HG03460 (cell line): ENCODE measurements at regions not wholly inside any gene's neighbourhood (a gene's known extent, or its start where the extent isn't known, plus 50 kb on each side); places are given as distances from the start of the nearest gene placed in this dataset.
"Not testable (repeated sequence)": the region's sequence is repeated elsewhere in the genome, so short reads cannot be mapped to it uniquely, and the experiment has no call there.

Experiments used
- ATAC-seq: cut with Tn5 transposase; IDR thresholded peaks from one replicate; pipeline ENCODE4 v1.9.1; 2021; ENCODE audit not compliant: unreplicated experiment

DNA sequence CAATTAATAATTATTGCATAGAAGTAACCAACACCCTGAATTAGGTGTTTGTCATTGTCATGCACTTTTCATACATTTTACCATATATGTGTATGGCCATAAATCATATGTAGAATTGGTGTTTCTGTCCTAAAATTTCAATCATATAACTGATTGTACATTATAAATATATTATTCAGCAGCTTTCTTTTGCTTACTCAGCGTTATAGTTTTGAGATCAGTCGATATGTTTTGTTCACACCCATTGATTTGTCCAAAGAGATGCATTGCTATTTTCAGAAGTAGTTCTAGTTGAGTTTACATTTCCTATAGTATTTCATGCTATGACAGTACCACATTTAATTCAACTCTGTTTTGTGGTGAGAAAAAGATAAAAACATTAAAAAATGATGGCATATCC, 50.5 kb upstream of the PARP4 start:
- no peak for ATAC-seq

DNA sequence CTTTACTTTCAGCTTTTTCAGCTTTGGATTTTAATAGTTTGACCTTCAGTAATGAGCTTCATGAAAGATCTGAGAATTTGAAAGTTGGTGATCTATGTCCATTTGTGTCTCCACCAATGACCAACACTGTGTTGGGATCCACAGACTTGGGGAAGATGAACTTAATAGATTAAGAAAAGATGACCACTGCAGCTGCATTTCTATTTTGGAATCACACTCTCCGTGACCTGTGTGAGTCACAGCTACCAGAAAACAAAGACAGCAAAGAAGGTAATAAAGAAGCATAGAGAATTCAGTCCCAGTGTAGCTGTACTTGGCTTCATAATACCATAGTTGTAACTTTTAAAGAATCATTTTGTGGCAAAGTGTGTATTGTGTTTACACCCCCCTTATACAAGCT, 51.4 kb upstream of the PARP4 start:
- ATAC-seq = not testable (repeated sequence)

DNA sequence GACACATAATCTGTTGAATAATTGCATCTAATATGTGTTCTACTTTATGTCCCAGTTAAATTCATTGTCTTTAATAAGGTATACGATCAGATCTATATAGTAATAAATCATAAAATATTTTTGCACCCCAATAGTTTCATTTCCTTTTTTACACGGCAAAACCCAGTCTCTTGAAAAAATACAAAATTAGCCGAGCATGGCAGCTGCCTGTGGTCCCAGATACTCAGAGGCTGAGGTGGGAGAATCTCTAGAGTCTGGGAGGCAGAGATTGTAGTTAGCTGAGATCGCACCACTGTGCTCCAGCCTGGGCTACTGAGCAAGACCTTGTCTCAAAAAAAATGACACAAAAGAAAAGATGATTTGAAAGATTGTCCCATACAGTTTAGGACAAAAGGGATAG, 52.3 kb upstream of the PARP4 start:
- ATAC-seq = no peak

DNA sequence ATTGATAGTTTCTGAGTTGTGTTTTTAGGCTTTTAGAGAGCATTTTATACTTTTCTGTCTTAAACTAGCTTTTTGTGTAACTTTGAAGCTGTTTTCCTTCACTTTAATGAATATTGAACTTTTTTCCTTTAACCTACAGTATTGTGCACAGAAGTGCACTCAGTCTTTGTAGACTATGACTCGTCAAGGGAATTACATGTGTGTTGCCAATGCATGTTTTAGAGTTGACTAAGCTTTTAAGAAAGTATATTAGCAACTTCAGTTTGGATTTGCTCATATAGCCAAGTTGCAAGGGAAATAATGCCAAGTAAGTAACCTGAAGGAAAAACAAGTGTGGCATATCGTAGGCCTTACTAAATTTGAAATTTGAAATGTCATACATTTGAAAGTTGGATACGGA, 55.0 kb upstream of the PARP4 start:
- ATAC-seq = not testable (repeated sequence)

DNA sequence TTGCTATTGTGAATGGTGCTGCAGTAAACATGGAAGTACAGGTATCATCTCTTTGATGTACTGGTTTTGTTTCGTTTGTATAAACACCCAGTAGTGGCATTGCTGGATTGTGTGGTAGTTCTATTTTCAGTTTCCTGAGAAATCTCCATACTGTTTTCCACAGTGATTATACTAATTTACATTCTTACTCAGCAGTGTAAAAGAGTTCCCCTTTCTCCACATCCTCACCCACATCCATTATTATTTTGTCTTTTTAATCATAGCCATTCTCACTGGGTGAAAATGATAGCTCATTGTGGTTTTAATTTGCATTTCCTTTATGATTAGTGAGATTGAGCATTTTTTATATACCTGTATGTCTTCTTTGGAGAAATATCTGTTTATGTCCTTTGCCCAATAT, 62.3 kb upstream of the PARP4 start:
- no peak for ATAC-seq

DNA sequence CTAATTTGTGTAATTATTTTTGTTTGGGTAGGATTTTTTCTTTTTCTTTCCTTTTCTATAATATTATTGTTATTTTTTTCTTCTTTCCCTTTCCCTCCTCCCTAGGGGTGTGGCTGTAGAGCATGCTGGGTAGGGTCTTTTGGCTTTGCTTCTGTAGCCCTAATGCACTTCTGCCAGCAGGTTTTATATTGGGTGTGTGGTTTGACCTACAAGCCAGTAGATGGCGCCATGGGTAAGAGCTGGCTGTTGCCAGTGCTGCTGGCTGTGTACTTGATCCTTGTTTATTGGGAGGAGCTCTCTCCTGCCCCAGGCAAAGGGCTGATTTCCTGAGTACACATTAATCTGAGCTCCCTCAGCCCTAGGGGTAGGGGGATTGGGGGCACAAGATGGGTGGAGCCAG, 67.7 kb upstream of the PARP4 start:
- ATAC-seq = not testable (repeated sequence)

DNA sequence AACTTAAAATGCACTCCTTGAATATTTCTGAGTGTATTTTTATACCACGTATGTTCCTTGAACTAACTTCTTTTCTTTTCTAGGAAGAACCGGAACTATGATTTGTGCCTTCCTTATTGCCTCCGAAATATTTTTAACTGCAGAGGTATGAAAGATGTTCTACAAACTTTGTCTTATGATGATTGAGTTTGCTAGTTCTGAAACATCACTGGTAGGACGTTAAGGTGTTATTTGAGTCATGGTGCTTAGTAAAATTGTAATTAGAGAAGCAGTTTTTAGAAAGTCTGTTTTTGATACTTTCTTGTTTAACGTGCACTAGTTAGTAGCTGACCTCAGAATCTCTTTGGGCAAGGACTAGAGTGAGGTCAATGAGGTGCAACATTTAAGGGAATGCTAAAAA, 69.0 kb upstream of the PARP4 start:
- not testable (repeated sequence) for ATAC-seq

DNA sequence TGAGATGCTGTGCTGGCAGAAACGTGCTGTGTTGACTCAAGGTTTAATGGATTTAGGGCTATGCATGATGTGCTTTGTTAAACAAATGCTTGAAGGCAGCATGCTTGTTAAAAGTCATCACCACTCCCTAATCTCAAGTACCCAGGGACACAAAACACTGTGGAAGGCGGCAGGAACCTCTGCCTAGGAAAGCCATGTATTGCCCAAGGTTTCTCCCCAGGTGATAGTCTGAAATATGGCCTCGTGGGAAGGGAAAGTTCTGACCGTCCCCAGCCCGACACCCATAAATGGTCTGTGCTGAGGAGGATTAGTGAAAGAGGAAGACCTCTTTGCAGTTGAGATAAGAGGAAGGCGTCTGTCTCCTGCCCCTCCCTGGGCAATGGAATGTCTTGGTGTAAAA, 79.1 kb upstream of the PARP4 start:
- not testable (repeated sequence) for ATAC-seq

DNA sequence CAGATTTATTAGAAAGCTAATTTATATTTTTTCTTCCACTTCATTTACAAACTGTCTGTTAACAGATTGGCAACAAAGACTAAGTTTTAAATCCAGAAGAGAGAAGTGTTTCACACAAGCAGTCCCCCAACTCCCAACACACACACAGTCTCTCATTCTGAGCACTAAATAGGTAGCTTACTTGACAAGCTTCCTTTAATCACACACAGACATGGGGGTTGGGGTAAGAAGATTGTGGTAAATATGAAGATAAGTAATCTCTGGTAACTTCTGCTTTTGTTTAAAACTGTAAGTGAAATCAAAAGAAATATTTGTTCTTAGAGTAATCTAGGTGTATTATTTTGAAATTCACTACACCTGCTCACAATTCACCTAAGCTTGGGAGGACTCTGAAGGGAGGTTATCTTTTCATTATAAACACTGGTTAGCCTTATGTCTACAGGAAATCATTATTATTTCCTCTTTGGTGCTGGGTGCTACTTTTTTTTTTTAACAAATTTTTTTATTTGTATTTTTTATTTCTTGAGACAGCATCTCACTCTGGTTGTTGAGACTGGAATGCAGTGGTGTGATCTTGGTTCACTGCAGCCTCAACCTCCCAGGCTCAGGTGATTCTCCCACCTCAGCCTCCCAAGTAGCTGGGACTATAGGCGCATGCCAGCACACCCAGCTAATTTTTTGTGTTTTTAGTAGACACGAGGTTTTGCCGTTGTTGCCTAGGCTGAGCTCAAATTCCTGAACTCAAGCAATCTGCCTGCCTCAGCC, 82.1 kb upstream of the ATP12A start:
- not testable (repeated sequence) for ATAC-seq

DNA sequence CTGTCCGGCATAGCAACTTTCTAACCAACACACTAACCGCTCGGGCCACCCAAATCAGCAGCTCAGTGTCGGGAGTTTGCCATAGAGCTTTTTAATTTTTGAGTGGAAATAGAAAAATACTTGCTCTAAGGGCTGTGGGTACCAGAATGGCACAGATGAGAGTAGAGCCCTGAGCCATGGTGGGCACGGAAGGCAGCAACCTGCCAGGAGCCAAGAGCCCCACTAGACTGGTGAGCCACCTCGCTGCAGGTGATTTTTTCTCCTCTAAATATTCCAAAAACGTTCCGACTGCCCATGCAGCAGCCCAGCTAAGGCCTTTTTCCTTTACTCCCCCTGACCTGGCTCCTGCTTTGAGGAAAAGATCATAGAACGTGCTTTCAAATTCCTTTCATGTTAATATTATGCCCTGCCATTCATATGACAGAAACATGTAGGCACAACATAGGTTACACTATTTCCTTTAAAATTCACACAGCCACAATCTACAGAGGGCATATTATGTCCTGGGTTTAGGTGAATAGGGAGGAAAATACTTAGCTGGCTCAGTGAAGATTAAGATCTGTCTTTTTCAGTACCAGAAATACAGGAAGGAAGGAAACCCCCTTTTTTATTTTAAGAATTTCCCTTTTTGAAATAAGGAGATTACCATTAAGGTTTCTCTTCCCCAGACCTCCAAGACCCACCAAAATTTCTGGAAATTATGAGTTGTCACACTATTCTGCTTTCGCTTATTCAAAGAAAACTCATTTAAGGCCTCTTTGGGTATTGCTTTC, 81.0 kb upstream of the ATP12A start:
- not testable (repeated sequence) for ATAC-seq

DNA sequence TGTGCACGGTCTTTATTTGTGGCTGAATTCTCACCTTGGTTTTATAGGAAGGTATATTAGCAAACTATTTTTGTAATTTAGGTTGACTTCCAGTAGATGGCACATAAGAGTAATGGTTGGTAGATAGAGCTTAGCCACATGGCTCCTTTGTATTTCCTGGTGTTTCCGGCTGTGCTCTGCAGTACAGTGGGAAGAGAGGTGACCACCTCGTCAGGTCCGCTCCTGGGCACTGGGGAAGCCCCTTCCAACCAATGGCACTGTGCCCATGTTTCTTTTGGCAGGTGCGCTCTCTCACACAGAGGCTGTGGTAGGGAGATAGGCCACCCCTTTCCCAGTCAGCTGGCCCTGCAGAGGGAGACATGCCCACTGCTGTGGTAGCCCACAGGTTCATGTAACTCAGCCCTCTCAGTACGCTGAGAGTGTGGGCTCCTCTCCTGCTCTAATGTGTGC, 74.3 kb upstream of the ATP12A start:
- ATAC-seq = peak; percentile 67

DNA sequence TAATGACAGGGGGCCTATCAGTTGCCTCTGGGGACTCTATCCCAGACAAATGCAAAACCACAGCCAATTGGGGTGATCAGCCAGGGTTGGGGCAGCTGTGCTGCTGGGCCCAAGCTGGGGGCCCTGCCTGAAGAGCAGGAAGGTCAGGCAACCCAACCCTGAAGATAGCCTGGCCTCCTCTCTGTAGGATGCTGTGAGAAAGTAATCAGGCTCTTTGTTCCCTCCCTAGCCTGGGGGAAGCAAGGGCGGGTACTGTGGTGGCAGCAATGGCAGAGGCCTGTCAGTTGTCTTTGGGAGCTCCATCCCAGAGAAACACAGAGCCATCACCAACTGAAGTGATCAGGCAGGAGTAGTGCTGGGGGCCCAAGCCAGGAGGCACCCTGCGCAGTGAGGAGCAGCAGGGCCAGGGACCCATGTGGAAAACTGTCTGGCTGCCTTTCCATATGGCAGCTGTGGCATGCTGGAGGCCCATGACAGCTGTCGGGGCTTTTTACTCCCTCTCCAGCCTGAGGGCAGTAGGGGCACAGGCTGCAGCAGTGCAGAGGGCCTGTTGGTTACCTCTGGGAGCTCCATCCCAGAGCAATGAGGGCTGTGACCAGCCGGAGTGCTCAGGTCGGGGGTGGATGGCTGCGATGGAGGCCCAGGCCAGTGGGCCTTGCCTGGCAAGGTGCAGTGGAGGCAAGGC, 73.6 kb upstream of the ATP12A start:
- no peak for ATAC-seq

DNA sequence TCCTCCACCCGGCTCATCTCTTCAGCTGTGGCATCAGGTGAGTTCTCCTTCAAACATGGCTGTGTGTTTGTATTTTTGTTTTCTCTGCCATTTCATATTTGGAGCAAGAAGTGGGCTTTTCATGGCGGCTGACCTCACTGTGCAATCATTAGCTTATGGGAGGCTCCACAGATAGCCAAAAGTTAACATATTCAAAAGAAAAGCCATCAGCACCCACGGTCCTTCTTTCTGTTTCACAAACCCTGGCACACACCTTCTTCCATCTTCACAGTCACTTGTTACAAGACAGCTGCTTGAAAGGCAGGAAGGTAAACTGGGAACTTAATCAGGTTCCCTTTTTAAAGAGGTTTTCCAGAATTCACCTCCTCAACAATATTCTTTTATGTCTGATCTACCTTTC, 69.3 kb upstream of the ATP12A start:
- ATAC-seq = no peak

DNA sequence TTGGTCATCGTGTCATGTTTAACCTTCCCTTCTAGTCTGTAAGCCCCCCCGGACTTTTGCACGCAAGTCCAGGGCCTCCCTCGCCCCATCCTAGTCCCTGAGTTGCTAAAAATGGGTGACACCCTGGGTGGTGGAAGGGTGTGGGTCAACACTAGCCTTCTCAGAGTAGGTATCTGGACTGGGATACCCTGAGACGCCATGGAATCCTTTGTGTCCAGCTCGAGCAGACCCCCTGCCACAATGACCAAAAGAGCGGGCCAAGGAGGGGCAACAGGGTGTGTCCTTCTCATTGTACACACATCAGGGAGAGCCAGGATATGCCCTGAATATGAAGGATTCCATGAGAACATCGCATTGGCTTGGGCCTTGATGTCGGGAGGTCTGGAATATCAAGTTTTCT, 67.5 kb upstream of the ATP12A start:
- ATAC-seq = no peak

DNA sequence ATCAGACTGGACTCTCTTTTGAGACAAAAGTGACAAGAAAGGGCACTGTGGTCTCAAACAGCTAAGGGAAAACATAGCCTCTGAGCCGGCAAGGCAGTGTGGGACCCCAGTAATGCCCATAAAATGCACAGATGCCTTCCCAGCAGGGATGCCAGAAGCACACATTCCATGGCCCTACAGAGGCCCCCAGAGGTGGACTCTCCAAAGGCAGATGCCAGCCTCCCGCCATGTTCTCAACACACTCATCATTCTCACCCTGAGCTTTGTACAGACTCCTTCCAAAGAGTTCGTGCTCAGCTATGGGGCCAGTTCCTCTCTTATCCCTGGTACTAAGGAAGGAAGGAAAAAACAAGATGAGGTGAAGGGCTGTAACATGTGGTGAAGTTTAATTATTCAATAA, 67.1 kb upstream of the ATP12A start:
- no peak for ATAC-seq

DNA sequence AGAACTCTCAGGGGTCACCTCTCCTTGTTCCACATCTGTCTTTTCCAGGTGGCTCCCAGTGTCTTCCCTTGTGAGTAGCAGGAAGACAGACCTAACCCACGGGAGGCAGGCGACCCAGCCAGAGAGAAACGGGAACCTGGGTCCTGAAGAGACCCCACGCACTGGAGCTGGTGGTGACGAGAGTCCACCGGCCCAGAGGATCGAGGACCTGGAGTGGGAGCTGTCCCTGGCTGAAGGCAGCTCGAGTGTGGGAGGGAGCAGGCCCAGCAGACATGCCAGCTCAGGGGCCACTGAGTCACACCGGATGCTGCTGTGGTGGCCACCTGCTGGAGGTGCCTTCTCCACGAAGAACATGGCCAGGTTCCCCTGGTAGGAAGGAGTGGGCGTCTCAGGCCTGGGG, 66.5 kb upstream of the ATP12A start:
- no peak for ATAC-seq

DNA sequence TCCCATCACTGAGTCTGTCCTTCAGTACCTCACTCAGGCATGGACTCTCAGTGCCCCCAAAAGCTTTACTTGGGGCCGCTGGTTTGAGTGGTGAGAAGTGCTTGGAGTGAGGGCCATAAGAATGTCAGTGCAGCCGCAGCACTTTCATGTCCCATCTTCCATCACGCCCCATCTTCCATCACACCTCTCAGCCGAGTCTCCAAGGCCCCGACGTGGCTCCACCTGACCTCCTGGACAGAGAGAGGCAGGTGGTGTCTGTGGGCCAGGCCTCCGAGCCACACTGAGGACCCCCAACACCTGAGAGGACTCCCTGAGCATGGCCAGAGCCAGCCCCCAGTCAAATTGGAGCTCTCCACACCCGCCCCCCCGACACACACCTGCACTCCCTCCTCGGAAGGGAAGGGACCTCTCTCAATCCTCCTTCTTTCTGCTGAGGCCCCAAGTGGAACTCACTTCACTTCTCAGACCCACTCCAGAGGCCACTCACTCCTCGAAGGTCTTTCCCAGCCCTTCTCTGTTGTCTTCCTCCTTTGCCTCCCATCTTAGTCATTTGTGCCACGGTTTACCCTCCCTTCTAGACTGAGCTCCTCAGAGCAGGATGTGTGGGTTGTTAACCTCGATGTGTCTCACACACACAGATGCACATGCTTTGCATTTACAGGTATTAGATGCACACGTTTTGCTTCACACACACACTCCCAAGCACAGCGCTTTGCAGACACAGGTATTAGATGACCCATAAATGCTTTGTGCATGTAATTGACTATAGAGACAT, 65.7 kb upstream of the ATP12A start:
- no peak for ATAC-seq

DNA sequence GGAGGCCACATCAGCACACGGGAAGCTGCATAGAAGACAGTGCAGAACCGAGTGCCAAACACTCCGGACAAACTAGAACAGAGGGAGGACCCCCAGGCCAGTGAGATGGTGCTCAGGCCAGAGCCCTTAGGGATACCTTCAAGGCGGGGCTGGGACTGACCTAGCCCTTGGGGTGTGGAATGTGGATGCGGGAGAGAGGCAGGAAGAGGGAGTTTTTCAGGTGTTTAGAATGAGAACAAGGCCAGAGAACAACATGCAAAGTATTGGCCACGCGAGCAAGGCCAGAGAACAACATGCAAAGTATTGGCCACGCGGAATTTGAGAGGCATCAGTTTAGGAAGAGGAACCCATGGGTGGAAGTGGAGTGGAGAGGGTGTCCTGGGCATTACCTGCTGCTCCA, 65.1 kb upstream of the ATP12A start:
- ATAC-seq = no peak

DNA sequence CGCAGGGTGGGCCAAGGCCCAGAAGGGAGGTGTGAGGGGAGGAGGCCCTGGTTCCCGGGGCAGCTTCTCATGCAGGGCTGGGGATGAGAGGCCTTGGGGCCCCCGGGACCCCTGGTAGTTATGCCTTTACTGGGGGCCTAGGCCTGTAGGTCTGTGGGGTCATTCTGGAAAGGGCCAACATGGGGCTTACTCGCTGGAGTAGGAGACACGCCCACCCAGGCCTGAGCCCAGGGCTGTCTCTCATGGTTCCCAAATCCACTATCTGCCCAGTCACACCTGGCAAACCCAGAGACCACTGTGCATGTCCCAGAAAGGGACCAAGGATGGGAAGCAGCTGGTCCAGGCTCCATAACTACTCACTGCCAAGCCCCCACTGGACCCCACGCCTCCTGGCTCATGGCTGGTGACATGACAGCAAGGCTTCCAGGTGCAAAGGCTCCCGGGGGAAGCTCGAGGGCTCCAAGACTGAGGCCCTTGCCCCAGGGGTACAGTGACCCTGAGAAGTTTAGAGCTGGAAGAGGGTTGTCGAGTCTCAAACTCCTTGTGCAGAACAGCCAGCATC, 64.2 kb upstream of the ATP12A start:
- no peak for ATAC-seq

DNA sequence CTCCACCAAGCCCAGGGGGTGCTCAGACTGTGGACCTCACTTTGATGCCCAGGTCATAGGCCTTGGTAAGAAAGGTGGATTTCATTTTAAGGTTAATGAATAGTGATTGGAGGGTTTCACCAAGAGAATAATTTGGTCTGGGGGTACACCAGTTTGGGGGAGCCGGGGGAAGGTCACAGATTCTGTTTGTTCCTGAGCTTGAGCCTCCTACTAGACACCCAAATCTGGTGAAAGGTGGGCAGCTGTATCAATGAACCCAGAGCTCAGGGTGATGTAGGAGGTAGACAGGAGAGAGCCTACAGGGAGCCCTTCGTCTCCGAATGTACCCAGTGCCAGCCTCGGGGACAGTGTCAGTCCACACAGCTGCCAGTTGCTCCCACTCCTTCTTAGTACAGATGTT, 63.7 kb upstream of the ATP12A start:
- no peak for ATAC-seq
